Hypothalamus (tissue), 51 donors: ENCODE measurements at regions not wholly inside any gene's neighbourhood (a gene's known extent, or its start where the extent isn't known, plus 50 kb on each side); places are given as distances from the start of the nearest gene placed in this dataset.
"Not testable (repeated sequence)": the region's sequence is repeated elsewhere in the genome, so short reads cannot be mapped to it uniquely, and the experiment has no call there.

Experiments
- DNase-seq, 51 donors: peaks; one replicate each; lab custom pipeline; 2025; lab: John Stamatoyannopoulos, UW

DNA sequence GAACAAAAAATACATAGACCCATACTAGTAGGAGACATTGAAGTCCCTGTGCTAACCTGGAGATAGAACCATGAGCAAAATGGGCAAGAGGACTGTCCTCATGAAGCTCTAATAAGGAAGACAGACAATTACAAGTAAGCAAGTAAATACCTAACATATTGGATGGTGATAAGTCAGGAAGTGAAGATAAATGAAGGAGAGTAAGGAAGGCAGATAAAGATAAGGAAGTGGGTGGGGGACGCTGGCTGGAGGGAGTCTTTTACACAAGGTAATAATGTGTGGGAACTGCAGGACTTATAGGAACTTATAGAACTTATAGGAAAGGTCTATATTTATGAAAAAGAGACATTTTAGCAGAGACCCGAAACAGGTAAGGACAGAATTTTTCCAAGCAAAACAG lies 148.9 kb upstream of the ABI3BP start:
- no peak for DNase-seq

DNA sequence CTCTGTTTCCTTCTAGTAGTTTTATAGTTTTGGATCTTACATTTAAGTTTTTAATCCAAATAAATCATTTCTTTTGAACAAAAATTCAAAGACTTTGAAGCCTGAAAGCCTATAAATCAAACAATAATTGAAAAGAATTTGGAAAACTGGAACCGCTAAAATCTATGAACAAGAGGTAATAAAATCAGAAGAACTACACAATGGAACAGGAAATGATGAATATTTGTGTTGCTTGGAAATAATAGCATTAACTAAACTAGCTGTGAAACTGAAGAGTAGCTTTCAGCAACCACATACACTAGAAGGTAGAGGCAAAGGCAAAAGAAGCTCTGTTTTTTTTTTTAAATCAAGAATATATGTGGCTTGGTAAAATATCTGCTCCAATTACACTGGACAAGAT lies 147.9 kb upstream of the ABI3BP start:
- DNase-seq: no peak

DNA sequence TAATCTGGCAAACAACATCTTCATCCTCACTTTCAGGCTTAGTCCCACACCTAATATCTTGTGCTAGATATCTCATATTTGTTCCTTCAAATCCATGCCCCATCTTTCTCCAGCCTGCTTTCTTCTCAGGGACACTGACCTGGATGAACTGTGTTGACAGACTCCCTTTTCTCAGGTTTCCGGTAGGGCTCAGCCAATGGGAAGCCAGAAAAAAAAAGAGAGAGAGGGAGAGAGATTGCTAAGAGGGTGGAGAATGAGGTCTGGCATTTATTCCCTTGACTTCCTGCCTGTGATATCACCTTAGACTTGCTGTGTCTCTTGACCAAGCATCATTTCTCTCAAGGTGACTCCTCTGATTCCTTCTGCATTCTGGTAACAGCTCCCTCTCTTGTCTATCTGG lies 145.6 kb upstream of the ABI3BP start:
- DNase-seq: no peak

DNA sequence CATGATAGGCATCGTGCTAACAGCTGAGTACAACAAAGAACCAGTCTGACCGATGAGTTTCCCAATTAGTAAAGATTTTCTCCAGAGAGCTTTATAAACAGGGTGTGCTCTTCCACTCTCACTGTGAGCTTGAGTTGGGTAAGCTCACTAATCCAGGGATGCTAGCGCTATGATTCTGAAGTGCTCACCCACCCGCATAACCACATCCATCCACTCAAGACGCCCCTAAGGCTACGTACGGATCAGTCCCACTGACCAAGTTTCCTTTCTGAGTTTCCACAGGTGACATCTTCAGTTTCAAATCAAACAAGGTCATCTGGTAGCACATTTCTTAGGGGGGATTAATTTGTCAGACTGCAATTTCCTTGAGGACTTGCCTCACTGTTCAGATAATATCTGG lies 141.1 kb upstream of the ABI3BP start:
- no peak for DNase-seq

DNA sequence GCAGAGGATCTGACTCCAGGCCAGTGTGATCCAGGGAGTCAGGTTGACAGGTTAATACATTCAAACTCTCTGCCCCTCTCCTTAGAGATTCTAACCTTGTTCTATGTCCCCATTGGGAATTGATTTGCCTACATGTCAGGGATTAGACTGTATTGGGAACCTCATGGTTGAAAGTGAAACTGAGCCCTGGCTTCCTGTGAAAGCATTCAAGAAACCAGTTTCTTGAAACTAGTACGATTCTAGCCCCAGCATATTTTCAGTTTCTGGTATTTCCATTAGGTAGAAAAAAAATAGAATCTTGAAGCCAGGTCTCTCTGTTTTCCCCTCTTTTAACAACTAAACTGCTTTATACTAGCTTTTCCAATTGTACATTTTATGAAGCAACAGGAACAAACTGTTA lies 140.4 kb upstream of the ABI3BP start:
- no peak for DNase-seq

DNA sequence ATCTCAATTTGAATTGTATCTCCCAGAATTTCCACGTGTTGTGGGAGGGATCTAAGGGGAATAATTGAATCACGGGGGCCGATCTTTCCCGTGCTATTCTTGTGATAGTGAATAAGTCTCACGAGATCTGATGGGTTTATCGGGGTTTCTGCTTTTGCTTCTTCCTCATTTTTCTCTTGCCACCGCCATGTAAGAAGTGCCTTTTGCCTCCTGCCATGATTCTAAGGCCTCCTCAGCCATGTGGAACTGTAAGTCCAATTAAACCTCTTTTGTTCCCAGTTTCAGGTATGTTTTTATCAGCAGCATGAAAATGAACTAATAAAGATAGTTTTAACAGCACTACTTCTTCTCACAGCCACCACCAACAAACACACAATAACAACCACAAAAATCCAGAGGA lies 140.0 kb upstream of the ABI3BP start:
- not testable (repeated sequence) for DNase-seq

DNA sequence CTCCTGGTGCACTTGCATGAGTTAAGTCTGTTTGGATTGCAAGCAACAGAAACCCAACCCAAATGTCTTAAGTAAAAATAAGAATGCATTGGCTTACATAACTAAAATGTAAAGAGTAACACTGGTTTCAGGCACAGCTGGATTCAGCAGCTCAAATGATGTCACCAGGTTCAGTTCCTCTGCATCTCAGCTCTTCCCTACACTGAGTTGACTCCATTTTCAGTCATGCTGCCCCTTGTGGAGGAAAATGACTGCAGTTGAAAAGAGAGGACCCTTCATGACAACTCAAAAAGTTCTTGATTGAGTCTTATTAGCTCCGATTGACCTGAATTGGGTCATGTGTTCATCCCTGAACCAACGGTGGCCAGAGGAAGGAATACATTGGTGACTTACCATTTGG lies 138.5 kb upstream of the ABI3BP start:
- DNase-seq: no peak

DNA sequence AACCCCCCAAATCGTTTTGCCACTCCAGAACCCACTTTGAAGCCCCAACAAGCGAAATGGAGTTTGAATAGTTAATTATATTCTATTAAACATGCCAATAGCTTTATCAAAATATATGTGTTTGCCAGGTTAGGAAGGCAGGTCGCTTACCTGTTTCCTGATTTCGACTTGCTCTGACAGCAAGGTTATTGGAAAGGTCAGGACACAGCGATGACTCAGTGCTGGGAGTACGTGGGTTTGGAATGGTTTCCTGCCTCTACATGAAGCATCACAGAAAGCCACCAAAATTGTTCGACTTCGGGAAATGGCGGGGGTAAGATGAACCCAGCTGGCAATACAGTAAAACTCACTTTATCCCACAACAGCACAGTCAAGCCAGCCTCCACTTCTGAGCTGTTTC lies 135.6 kb upstream of the ABI3BP start:
- DNase-seq: no peak

DNA sequence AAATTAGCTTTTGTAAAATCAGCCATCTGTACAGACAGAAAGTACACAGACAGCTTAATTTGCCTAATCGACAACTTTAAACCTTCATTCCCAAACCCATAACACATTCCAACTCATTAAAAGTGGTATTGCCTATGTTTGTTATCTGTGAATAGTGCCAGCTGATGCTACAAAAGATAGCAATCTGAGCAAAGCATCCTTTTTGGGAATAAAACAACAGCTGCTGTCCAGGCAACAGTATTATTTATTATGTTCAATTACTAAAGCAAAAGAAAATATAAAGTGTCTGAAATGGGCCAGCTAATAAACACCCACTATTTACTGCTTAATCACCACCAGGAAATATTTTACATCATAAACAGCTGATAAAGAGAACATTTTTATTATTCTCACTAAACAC lies 134.8 kb upstream of the ABI3BP start:
- DNase-seq: no peak

DNA sequence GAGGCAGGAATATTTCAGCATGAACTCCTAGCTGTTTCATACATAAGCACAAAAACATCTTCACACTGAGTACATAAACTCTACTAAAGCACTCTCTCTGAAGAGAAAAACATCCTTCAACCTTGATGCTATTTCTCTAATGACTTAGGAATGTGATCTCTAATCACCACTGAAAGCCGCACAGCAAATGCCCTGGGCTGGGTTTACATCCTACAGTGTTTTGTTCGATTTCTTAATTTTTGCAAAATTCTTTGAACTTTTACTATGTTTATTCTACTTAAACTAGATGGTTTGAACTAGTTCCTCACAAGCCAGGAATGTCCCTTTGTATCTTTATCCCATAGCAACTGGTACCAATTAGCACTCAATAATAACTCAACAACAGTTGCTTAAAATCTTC lies 130.9 kb upstream of the ABI3BP start:
- DNase-seq: no peak

DNA sequence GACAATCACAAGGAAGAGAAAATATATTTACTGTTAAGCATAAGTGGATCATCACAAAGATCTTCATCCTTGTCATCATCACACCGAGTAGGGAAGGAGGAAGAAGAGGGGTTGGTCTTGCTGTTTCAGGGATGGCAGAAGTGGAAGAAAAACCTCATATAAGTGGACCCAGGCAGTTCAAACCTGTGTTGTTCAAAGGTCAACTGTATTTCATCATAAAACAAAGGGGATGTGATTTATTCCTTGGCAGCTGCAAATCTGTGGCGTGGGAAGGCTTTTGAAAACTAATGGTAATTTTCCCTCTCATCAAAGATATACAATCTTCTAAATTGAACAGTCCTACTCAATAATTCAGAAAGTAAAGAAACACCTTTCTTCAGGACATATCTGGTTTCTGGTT lies 129.9 kb upstream of the ABI3BP start:
- no peak for DNase-seq

DNA sequence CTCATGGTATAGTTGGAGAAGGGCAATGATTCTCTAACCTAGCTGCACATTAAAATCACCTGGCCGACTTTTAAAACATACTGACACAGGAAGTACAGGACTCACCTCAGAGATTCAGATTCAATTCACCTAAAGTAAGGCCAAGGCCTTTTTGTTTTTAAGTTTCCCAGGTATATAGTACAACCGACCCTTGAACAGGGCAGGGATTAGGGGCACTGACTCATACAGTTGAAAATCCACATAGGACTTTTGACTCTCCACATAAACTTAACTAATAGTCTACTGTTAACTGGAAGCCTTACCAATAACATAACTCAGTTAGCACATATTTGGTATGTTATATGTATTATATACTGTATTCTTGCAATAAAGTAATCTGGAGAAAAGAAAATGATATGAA lies 129.5 kb upstream of the ABI3BP start:
- no peak for DNase-seq

DNA sequence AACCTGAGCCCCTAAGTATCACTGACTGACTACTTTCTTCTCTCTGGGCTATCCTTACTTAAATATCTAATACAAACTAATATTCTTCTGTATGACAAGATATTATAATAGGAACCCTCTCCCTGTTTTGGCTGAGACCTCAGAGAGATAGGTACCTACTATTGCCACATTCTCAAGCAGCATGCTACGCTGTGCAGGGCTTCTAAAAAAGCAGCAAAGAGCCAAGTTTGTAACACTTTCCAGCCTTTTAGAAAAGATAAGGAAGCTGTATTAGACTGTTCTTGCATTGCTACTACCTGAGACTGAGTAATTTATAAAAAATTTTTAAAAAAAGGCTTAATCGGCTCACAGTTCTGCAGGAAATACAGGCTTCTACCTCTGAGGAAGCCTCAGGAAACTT lies 126.8 kb upstream of the ABI3BP start:
- DNase-seq: no peak

DNA sequence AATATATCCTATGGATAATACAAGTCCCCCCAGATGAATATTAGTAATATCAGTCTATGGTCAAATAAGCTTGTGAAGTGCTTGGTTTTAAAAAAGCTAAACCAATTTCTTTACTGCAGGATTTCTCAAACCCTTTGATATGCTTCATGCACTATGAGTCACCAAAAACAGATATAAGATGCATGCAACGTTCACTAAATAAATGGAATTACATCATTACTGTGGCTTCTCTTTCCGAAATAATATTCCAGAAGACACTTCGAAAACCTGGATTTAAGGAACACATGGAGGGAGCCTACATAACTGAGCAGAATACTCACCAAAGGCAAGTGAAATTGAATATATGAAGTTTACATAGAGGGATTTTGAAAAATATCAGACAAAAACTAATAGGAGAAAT lies 126.3 kb upstream of the ABI3BP start:
- no peak for DNase-seq

DNA sequence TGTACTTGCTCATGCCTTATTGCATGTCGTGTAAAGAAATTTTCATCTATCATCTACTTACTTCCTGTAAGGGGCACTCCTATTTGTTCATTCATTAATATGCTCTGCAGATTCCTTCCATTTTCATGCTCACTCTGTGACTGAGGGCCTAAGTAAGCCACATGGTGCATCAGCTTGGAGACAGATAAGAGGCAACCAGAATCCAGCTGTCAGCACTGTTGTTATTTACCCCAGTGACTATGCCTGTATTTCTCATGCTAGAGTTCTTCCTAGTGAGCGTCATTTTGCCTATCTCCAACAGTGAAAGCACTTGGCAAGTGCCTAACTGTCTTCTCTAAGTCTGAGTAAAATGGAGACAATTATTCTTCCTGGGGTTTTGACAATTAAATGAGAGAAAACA lies 124.8 kb upstream of the ABI3BP start:
- no peak for DNase-seq

DNA sequence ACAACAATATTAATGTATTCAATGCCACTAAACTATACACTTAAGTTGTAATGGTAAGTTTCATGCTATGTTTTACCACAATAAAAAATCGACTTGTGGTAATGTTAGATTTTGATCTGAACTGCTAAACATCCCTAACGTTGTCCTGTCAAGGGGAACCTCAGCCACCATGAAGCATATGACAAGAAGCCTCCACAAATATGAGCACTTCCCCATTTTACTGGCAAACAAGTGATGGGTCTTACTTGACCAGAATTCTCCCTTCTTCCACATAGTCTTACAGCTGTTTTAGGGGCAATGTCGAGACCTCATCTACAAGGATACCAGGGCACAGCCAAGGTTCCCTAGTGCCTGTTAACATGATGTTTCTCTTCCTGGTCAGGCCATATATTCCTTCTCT lies 124.2 kb upstream of the ABI3BP start:
- DNase-seq: no peak

DNA sequence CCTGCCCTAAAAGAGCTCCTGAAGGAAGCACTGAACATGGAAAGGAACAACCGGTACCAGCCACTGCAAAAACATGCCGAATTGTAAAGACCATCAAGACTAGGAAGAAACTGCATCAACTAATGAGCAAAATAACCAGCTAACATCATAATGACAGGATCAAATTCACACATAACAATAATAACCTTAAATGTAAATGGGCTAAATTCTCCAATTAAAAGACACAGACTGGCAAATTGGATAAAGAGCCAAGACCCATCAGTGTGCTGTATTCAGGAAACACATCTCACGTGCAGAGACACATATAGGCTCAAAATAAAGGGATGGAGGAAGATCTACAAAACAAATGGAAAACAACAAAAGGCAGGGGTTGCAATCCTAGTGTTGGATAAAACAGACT lies 117.1 kb upstream of the ABI3BP start:
- DNase-seq: not testable (repeated sequence)

DNA sequence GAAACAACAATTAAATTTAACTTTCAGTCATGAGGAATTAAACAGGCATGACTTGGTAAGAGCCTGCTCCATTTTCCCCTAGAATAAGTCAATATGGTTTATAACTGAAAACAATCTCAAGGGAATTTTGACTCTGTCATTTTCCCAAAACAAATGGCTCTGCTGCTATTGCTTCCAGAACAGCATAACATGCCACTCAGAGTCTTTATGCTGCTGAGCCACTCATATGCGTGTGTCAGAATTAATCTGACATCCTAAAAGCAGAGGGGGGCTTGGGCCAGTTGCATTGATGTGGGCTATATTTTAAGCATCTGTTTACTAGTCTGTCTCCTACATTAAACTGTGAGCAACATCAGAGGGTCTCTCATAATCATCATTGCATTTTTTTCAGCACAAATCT lies 111.1 kb upstream of the ABI3BP start:
- DNase-seq: no peak

DNA sequence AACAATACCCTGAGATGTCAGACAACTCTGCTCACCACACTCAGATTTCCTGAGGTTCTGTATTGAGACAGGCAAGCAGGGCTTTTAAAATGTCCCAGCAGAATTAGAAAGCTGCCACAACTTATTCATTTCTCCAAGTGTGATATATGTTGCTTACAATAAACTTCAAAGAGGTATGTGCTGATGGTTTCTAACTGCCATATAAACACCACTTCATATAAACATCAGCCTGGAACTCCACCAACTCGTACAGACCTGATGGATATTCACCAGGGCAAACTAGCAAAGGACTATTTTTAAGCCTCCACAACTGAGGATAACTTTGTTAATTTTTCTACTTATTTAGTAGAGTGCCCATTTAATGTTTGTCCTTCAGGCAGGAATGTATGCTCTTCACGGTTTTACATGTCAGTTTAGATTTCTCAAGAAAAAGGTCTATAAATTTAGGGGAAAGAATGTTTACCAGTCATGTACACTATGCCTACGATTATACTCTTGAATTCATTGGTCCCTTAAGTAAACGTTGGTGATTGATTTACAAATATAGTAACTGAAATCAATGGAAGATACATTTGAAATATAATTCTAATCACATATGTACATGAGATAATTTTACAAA lies 109.6 kb upstream of the ABI3BP start:
- DNase-seq: no peak

DNA sequence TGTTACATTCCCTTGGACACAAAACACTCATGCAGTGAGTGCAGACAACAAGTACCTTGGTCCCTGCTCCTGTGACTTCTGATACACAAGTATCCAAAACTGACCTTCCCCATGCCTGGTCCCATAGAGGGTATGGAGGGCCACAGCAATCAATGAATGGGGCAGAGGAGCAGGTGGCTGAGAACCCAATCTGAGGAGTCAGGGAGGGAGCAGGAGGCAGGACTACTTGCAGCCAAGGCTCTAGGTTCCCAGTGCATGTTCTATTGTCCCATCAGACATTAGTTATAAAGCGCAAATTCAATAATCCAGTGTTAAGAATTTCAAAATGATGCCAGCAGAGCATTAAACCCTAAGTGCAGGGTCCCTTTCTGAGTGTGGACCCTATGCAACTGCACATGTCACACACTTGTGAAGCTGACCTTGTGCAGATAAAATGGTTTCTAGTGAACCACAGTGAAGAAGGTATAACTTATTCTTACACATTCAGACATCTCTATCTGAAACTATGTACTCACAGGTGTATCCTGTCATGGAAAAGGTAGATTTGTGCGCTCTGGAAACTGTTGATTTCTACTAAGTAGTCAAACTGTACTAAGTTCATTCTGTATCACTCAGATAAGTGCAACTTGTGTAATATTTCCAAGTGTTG lies 107.3 kb upstream of the ABI3BP start:
- no peak for DNase-seq

DNA sequence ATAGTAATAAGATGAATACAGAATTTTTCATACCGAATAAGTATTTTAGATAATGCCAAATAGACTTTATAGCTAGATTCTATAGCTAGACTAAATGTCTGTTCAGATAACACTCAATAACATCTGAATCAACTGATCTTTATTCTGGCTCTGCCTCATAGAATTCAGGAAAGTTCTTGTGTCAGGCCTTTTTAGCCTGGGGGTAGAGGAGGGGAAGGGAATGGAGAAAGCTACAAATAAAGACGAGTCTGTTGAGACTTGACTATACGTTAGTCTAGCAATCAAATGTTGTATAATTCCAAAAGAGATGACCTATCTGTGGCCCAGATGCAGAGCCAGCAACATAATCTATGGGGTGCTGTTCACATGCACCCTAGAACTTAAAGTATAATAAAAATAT lies 106.6 kb upstream of the ABI3BP start:
- no peak for DNase-seq

DNA sequence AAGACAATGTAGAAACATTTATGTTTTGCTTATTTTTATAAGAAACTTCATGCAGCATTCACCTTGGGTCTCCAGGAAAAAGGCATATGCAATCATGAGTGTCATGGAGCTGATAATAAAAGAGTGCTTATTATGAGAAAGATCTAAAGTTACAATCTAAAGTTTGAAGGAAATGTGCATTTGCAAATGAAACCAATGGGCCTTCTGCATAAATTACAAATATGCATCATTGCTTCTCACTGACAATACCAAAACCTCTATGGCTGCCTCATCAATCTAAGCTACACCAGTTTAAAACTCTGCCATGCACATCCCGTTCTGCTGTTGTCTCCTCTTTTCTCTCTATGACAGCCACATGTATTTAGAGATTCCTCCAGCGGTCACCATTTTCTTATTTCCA lies 103.2 kb upstream of the ABI3BP start:
- DNase-seq: no peak
